ENCODE measurements at regions not wholly inside any gene's neighbourhood (a gene's known extent, or its start where the extent isn't known, plus 50 kb on each side); places are given as distances from the start of the nearest gene placed in this dataset.

DNA sequence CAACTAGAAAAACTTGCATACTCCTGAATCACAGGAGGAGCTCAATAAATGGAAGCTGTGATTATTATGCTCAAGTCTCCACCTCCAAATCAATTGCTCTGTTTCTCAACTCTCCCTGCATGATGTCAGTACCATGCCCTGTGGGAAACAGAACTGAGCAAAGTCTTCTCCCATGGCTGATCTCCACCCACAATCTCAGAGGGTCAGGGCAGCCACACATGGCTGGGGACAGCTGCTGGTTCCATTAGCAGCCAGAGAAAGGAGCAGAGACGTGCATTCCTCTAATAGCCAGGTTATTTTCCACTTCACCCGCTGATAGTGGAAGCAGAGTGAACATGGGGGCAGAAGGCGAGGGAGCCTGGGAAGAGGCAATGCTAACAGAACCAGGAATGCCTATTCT lies 85.5 kb upstream of the TMEM132E start:
- TF ChIP-seq, protein P1, sequence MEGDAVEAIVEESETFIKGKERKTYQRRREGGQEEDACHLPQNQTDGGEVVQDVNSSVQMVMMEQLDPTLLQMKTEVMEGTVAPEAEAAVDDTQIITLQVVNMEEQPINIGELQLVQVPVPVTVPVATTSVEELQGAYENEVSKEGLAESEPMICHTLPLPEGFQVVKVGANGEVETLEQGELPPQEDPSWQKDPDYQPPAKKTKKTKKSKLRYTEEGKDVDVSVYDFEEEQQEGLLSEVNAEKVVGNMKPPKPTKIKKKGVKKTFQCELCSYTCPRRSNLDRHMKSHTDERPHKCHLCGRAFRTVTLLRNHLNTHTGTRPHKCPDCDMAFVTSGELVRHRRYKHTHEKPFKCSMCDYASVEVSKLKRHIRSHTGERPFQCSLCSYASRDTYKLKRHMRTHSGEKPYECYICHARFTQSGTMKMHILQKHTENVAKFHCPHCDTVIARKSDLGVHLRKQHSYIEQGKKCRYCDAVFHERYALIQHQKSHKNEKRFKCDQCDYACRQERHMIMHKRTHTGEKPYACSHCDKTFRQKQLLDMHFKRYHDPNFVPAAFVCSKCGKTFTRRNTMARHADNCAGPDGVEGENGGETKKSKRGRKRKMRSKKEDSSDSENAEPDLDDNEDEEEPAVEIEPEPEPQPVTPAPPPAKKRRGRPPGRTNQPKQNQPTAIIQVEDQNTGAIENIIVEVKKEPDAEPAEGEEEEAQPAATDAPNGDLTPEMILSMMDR (IDR thresholded peaks at IDR 0.05) = no peak
- no peak for TF ChIP-seq POLR2A (IDR thresholded peaks at IDR 0.05)
- TF ChIP-seq POLR2AphosphoS5 (IDR thresholded peaks at IDR 0.05) = no peak
